ENCODE measurements at regions not wholly inside any gene's neighbourhood (a gene's known extent, or its start where the extent isn't known, plus 50 kb on each side); places are given as distances from the start of the nearest gene placed in this dataset.

- H3K36me3 ChIP-seq (ENCODE audit: insufficient read depth, low read length): no peaks in the 10 kb centered on the region
- TF ChIP-seq EZH2 (IDR thresholded peaks at IDR 0.05): no peak
- TF ChIP-seq POLR2AphosphoS5 (IDR thresholded peaks at IDR 0.05; ENCODE audit: borderline replicate concordance, low read depth, low read length): no peak
- TF ChIP-seq FOXP2 (optimal IDR thresholded peaks at IDR 0.05; ENCODE audit: control extremely low read depth, extremely low read length, insufficient read depth): no peak
- H3K27ac ChIP-seq: no peak overlapping the region
- H3K9ac ChIP-seq (ENCODE audit: insufficient read length): no peak overlapping the region
- no peak for DNase-seq (ENCODE audit: low read depth, low spot score)
- no peak overlapping the region for H3K4me3 ChIP-seq
- H3K9me3 ChIP-seq (ENCODE audit: low read depth, low read length): no peaks in the 10 kb centered on the region
Measured at GRCh38 chr4:20338841-20339240, 87.1 kb downstream of the SLIT2 start.

- no peak overlapping the region for H3K4me3 ChIP-seq
Measured at GRCh38 chr4:20341134-20341738, 89.5 kb downstream of the SLIT2 start.

GRCh38 chr4:20347531-20347930 is 95.8 kb downstream of the SLIT2 start:
- no peak for DNase-seq (ENCODE audit: low read depth, low spot score)
- TF ChIP-seq POLR2AphosphoS5 (IDR thresholded peaks at IDR 0.05; ENCODE audit: borderline replicate concordance, low read depth, low read length) (no peak), FOXP2 (optimal IDR thresholded peaks at IDR 0.05; ENCODE audit: control extremely low read depth, extremely low read length, insufficient read depth) (no peak), EZH2 (IDR thresholded peaks at IDR 0.05) (no peak)
- Histone ChIP-seq H3K36me3 (ENCODE audit: insufficient read depth, low read length) (no peaks in the 10 kb centered on the region), H3K27ac (no peak overlapping the region), H3K9me3 (ENCODE audit: low read depth, low read length) (no peaks in the 10 kb centered on the region), H3K9ac (ENCODE audit: insufficient read length) (no peak overlapping the region), H3K4me3 (no peak overlapping the region)

More at GRCh38 chr4:20341134-20341738, 89.5 kb downstream of the SLIT2 start:
- no peak for DNase-seq (ENCODE audit: low read depth, low spot score)
- Histone ChIP-seq H3K36me3 (ENCODE audit: insufficient read depth, low read length) (no peaks in the 10 kb centered on the region), H3K9ac (ENCODE audit: insufficient read length) (no peak overlapping the region), H3K27ac (no peak overlapping the region), H3K9me3 (ENCODE audit: low read depth, low read length) (no peaks in the 10 kb centered on the region)
- TF ChIP-seq EZH2 (IDR thresholded peaks at IDR 0.05): no peak
- no peak for TF ChIP-seq FOXP2 (optimal IDR thresholded peaks at IDR 0.05; ENCODE audit: control extremely low read depth, extremely low read length, insufficient read depth)
- no peak for TF ChIP-seq POLR2AphosphoS5 (IDR thresholded peaks at IDR 0.05; ENCODE audit: borderline replicate concordance, low read depth, low read length)

GRCh38 chr4:20348411-20348810 is 96.7 kb downstream of the SLIT2 start:
- H3K4me3 ChIP-seq: no peak overlapping the region
- H3K27ac ChIP-seq: no peak overlapping the region
- TF ChIP-seq FOXP2 (optimal IDR thresholded peaks at IDR 0.05; ENCODE audit: control extremely low read depth, extremely low read length, insufficient read depth): no peak
- no peak for TF ChIP-seq EZH2 (IDR thresholded peaks at IDR 0.05)
- no peak for TF ChIP-seq POLR2AphosphoS5 (IDR thresholded peaks at IDR 0.05; ENCODE audit: borderline replicate concordance, low read depth, low read length)
- no peaks in the 10 kb centered on the region for H3K9me3 ChIP-seq (ENCODE audit: low read depth, low read length)
- H3K36me3 ChIP-seq (ENCODE audit: insufficient read depth, low read length): no peaks in the 10 kb centered on the region
- no peak overlapping the region for H3K9ac ChIP-seq (ENCODE audit: insufficient read length)
- no peak for DNase-seq (ENCODE audit: low read depth, low spot score)

GRCh38 chr4:20351360-20352162 is 99.9 kb downstream of the SLIT2 start:
- no peak for DNase-seq (ENCODE audit: low read depth, low spot score)
- no peak overlapping the region for H3K4me3 ChIP-seq
- no peak overlapping the region for H3K27ac ChIP-seq
- no peaks in the 10 kb centered on the region for H3K36me3 ChIP-seq (ENCODE audit: insufficient read depth, low read length)
- H3K9ac ChIP-seq (ENCODE audit: insufficient read length): no peak overlapping the region
- H3K9me3 ChIP-seq (ENCODE audit: low read depth, low read length): no peaks in the 10 kb centered on the region
- TF ChIP-seq FOXP2 (optimal IDR thresholded peaks at IDR 0.05; ENCODE audit: control extremely low read depth, extremely low read length, insufficient read depth) (no peak), EZH2 (IDR thresholded peaks at IDR 0.05) (no peak), POLR2AphosphoS5 (IDR thresholded peaks at IDR 0.05; ENCODE audit: borderline replicate concordance, low read depth, low read length) (no peak)

- Histone ChIP-seq H3K36me3 (ENCODE audit: insufficient read depth, low read length) (no peaks in the 10 kb centered on the region), H3K9me3 (ENCODE audit: low read depth, low read length) (no peaks in the 10 kb centered on the region), H3K4me3 (no peak overlapping the region), H3K9ac (ENCODE audit: insufficient read length) (no peak overlapping the region), H3K27ac (no peak overlapping the region)
- DNase-seq (ENCODE audit: low read depth, low spot score): no peak
- TF ChIP-seq POLR2AphosphoS5 (IDR thresholded peaks at IDR 0.05; ENCODE audit: borderline replicate concordance, low read depth, low read length) (no peak), EZH2 (IDR thresholded peaks at IDR 0.05) (no peak), FOXP2 (optimal IDR thresholded peaks at IDR 0.05; ENCODE audit: control extremely low read depth, extremely low read length, insufficient read depth) (no peak)
Measured at GRCh38 chr4:20352163-20352431, 100.4 kb downstream of the SLIT2 start.

- H3K9me3 ChIP-seq (ENCODE audit: low read depth, low read length): no peaks in the 10 kb centered on the region
- H3K36me3 ChIP-seq (ENCODE audit: insufficient read depth, low read length): no peaks in the 10 kb centered on the region
- H3K4me3 ChIP-seq: no peak overlapping the region
- no peak overlapping the region for H3K9ac ChIP-seq (ENCODE audit: insufficient read length)
- no peak for DNase-seq (ENCODE audit: low read depth, low spot score)
- no peak overlapping the region for H3K27ac ChIP-seq
- TF ChIP-seq EZH2 (IDR thresholded peaks at IDR 0.05) (no peak), FOXP2 (optimal IDR thresholded peaks at IDR 0.05; ENCODE audit: control extremely low read depth, extremely low read length, insufficient read depth) (no peak), POLR2AphosphoS5 (IDR thresholded peaks at IDR 0.05; ENCODE audit: borderline replicate concordance, low read depth, low read length) (no peak)
Measured at GRCh38 chr4:20353646-20354045, 101.9 kb downstream of the SLIT2 start.

- TF ChIP-seq EZH2 (IDR thresholded peaks at IDR 0.05) (no peak), POLR2AphosphoS5 (IDR thresholded peaks at IDR 0.05; ENCODE audit: borderline replicate concordance, low read depth, low read length) (no peak), FOXP2 (optimal IDR thresholded peaks at IDR 0.05; ENCODE audit: control extremely low read depth, extremely low read length, insufficient read depth) (no peak)
- H3K27ac ChIP-seq: no peak overlapping the region
- no peaks in the 10 kb centered on the region for H3K36me3 ChIP-seq (ENCODE audit: insufficient read depth, low read length)
- DNase-seq (ENCODE audit: low read depth, low spot score): no peak
- H3K9me3 ChIP-seq (ENCODE audit: low read depth, low read length): no peaks in the 10 kb centered on the region
- H3K4me3 ChIP-seq: no peak overlapping the region
- no peak overlapping the region for H3K9ac ChIP-seq (ENCODE audit: insufficient read length)
Measured at GRCh38 chr4:20354120-20354519, 102.4 kb downstream of the SLIT2 start.

Data from SK-N-MC (cell line).